Activated gamma-delta T cell (primary cell): ENCODE measurements at regions not wholly inside any gene's neighbourhood (a gene's known extent, or its start where the extent isn't known, plus 50 kb on each side); places are given as distances from the start of the nearest gene placed in this dataset.
"Not testable (repeated sequence)": the region's sequence is repeated elsewhere in the genome, so short reads cannot be mapped to it uniquely, and the experiment has no call there.

ENCODE experiments used
- DNase-seq: peaks from one replicate; lab custom pipeline; 2025; lab: John Stamatoyannopoulos, UW

GRCh38 chr10:55899472-55900147, 461.4 kb downstream of the ZWINT start:
- DNase-seq: not testable (repeated sequence)

GRCh38 chr10:55897490-55897921, 463.6 kb downstream of the ZWINT start:
- no peak for DNase-seq

- no peak for DNase-seq
These were observed 468.8 kb downstream of the ZWINT start for GRCh38 chr10:55892276-55892675.

- DNase-seq: no peak
These were observed 479.5 kb downstream of the ZWINT start for GRCh38 chr10:55881588-55881987.

- DNase-seq: no peak
These were observed 487.6 kb downstream of the ZWINT start for GRCh38 chr10:55873485-55873884.

- no peak for DNase-seq
These were observed 490.9 kb downstream of the ZWINT start for GRCh38 chr10:55870186-55870585.

GRCh38 chr10:55867848-55868247, 493.2 kb downstream of the ZWINT start:
- DNase-seq: no peak

- no peak for DNase-seq
These were observed 502.3 kb downstream of the ZWINT start for GRCh38 chr10:55858730-55859129.

- no peak for DNase-seq
These were observed 508.2 kb downstream of the ZWINT start for GRCh38 chr10:55852900-55853299.

- no peak for DNase-seq
These were observed 523.8 kb downstream of the ZWINT start for GRCh38 chr10:55837273-55837672.

GRCh38 chr10:55822096-55822495, 539.0 kb downstream of the ZWINT start:
- DNase-seq: no peak

GRCh38 chr10:55820478-55820877, 540.6 kb downstream of the ZWINT start:
- no peak for DNase-seq

- DNase-seq: no peak
These were observed 541.0 kb downstream of the ZWINT start for GRCh38 chr10:55820071-55820470.

GRCh38 chr10:55813451-55814170, 547.4 kb downstream of the ZWINT start:
- DNase-seq: no peak

GRCh38 chr10:55803055-55803454, 558.0 kb downstream of the ZWINT start:
- no peak for DNase-seq

- no peak for DNase-seq
These were observed 559.8 kb downstream of the ZWINT start for GRCh38 chr10:55801353-55801661.

- DNase-seq: no peak
These were observed 560.3 kb downstream of the ZWINT start for GRCh38 chr10:55800602-55801352.

- DNase-seq: no peak
These were observed 568.0 kb downstream of the ZWINT start for GRCh38 chr10:55793024-55793423.

- DNase-seq: not testable (repeated sequence)
These were observed 570.8 kb downstream of the ZWINT start for GRCh38 chr10:55790276-55790675.

- DNase-seq: no peak
These were observed 574.5 kb downstream of the ZWINT start for GRCh38 chr10:55786461-55787050.

- DNase-seq: no peak
These were observed 578.9 kb downstream of the ZWINT start for GRCh38 chr10:55782181-55782580.

GRCh38 chr10:55766212-55766611, 594.8 kb downstream of the ZWINT start:
- DNase-seq: no peak

- DNase-seq: no peak
These were observed 610.6 kb downstream of the ZWINT start for GRCh38 chr10:55750458-55750857.
